ENCODE measurements at regions not wholly inside any gene's neighbourhood (a gene's known extent, or its start where the extent isn't known, plus 50 kb on each side); places are given as distances from the start of the nearest gene placed in this dataset.

DNA sequence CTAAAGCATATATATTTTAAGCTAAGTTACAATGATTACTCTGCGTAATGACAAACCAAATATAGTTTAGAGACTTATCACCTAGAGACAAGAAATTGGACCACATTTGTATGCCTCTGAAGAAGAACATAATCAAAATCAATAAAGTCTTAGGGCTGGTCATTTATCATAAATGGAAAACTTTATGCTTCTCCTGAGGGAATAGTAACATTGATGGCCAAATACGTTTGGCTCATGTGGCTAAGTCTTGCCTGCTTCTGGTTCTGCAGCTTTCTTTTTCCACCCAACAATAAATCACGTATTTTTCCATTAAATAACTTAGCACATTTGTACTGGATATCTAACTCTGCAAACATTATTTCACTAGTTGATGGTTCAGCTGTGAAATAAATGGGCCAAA lies 458.4 kb downstream of the SLITRK1 start:
- no peak for DNase-seq (ENCODE audit: low spot score)
- H3K36me3 ChIP-seq (ENCODE audit: insufficient read depth, low read length): no peaks in the 10 kb centered on the region
- no peak for TF ChIP-seq EZH2phosphoT487 (IDR thresholded peaks at IDR 0.05; ENCODE audit: borderline replicate concordance, low read depth, low read length)
- TF ChIP-seq, protein P1, sequence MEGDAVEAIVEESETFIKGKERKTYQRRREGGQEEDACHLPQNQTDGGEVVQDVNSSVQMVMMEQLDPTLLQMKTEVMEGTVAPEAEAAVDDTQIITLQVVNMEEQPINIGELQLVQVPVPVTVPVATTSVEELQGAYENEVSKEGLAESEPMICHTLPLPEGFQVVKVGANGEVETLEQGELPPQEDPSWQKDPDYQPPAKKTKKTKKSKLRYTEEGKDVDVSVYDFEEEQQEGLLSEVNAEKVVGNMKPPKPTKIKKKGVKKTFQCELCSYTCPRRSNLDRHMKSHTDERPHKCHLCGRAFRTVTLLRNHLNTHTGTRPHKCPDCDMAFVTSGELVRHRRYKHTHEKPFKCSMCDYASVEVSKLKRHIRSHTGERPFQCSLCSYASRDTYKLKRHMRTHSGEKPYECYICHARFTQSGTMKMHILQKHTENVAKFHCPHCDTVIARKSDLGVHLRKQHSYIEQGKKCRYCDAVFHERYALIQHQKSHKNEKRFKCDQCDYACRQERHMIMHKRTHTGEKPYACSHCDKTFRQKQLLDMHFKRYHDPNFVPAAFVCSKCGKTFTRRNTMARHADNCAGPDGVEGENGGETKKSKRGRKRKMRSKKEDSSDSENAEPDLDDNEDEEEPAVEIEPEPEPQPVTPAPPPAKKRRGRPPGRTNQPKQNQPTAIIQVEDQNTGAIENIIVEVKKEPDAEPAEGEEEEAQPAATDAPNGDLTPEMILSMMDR (conservative IDR thresholded peaks at IDR 0.05; ENCODE audit: low read length): no peak
- intact Hi-C loops (cut with micrococcal nuclease; ENCODE audit: unreplicated experiment): no loop called here
- no peaks in the 10 kb centered on the region for H3K9me2 ChIP-seq (ENCODE audit: insufficient read depth, low read length)
- H3K4me2 ChIP-seq (ENCODE audit: low read length): no peak overlapping the region
- no peak overlapping the region for H3K27ac ChIP-seq (ENCODE audit: low read depth, low read length, poor library complexity, severe bottlenecking)
- no peaks in the 10 kb centered on the region for H3K4me1 ChIP-seq (ENCODE audit: insufficient read depth, low read length, poor library complexity, severe bottlenecking)
- no peaks in the 10 kb centered on the region for H3K79me2 ChIP-seq (ENCODE audit: insufficient read depth, low read depth, low read length)
- no peaks in the 10 kb centered on the region for H4K20me1 ChIP-seq (ENCODE audit: insufficient read depth, low read length)
- H3K4me3 ChIP-seq (ENCODE audit: low read depth, low read length, poor library complexity, severe bottlenecking): no peak overlapping the region
- no TSS peak for BruUV-seq (replicated peaks)
- CTCF ChIA-PET (ENCODE audit: unreplicated experiment): no interaction called here
- POLR2A ChIA-PET: no interaction called here
- H3K9me3 ChIP-seq (ENCODE audit: low read length): no peaks in the 10 kb centered on the region
- H2AFZ ChIP-seq (ENCODE audit: low read length): no peak overlapping the region

DNA sequence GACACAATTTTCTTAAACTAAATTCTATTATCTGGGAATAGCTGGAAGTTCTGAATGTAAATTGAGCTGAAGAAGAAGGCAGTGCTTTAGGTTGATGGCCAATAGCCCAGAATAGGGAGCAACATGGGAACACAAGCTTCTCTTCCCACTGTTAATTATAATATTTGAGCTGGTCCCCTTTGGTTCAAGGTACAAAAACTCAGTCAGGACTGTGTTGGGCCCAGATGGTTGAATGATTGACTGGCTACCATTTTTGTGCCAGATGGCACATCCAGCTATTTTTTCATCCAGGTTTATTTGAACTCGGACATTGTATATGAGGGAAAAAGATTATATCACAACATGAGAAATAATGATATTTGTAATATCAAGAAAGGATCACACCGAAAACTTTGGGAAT lies 458.9 kb downstream of the SLITRK1 start:
- ChIA-PET CTCF (ENCODE audit: unreplicated experiment) (no interaction called here), POLR2A (no interaction called here)
- no peaks in the 10 kb centered on the region for H3K36me3 ChIP-seq (ENCODE audit: insufficient read depth, low read length)
- no peaks in the 10 kb centered on the region for H4K20me1 ChIP-seq (ENCODE audit: insufficient read depth, low read length)
- H3K27ac ChIP-seq (ENCODE audit: low read depth, low read length, poor library complexity, severe bottlenecking): no peak overlapping the region
- intact Hi-C loops (cut with micrococcal nuclease; ENCODE audit: unreplicated experiment): no loop called here
- no peaks in the 10 kb centered on the region for H3K9me2 ChIP-seq (ENCODE audit: insufficient read depth, low read length)
- no peak overlapping the region for H3K4me3 ChIP-seq (ENCODE audit: low read depth, low read length, poor library complexity, severe bottlenecking)
- no peak overlapping the region for H2AFZ ChIP-seq (ENCODE audit: low read length)
- no peak for DNase-seq (ENCODE audit: low spot score)
- H3K9me3 ChIP-seq (ENCODE audit: low read length): no peaks in the 10 kb centered on the region
- no TSS peak for BruUV-seq (replicated peaks)
- H3K4me2 ChIP-seq (ENCODE audit: low read length): no peak overlapping the region
- no peaks in the 10 kb centered on the region; the same call in 1 of the 2 replicates for H3K79me2 ChIP-seq (ENCODE audit: insufficient read depth, low read depth, low read length)
- no peaks in the 10 kb centered on the region for H3K4me1 ChIP-seq (ENCODE audit: insufficient read depth, low read length, poor library complexity, severe bottlenecking)
- TF ChIP-seq, protein P1 (conservative IDR thresholded peaks at IDR 0.05; ENCODE audit: low read length): no peak
- TF ChIP-seq EZH2phosphoT487 (IDR thresholded peaks at IDR 0.05; ENCODE audit: borderline replicate concordance, low read depth, low read length): no peak

- no peak overlapping the region for H3K4me3 ChIP-seq (ENCODE audit: low read depth, low read length, poor library complexity, severe bottlenecking)
- BruUV-seq (replicated peaks): no TSS peak
Measured at GRCh38 chr13:83414393-83414792, 467.9 kb downstream of the SLITRK1 start.

More at GRCh38 chr13:83414393-83414792, 467.9 kb downstream of the SLITRK1 start:
- TF ChIP-seq, protein P1 (conservative IDR thresholded peaks at IDR 0.05; ENCODE audit: low read length): no peak
- TF ChIP-seq EZH2phosphoT487 (IDR thresholded peaks at IDR 0.05; ENCODE audit: borderline replicate concordance, low read depth, low read length): no peak
- Histone ChIP-seq H3K4me2 (ENCODE audit: low read length) (no peak overlapping the region), H3K9me3 (ENCODE audit: low read length) (no peaks in the 10 kb centered on the region), H3K36me3 (ENCODE audit: insufficient read depth, low read length) (no peaks in the 10 kb centered on the region), H2AFZ (ENCODE audit: low read length) (no peak overlapping the region), H3K4me1 (ENCODE audit: insufficient read depth, low read length, poor library complexity, severe bottlenecking) (no peaks in the 10 kb centered on the region), H4K20me1 (ENCODE audit: insufficient read depth, low read length) (no peaks in the 10 kb centered on the region), H3K9me2 (ENCODE audit: insufficient read depth, low read length) (no peaks in the 10 kb centered on the region), H3K79me2 (ENCODE audit: insufficient read depth, low read depth, low read length) (no peaks in the 10 kb centered on the region; the same call in 1 of the 2 replicates), H3K27ac (ENCODE audit: low read depth, low read length, poor library complexity, severe bottlenecking) (no peak overlapping the region)
- intact Hi-C loops (cut with micrococcal nuclease; ENCODE audit: unreplicated experiment): no loop called here
- CTCF ChIA-PET (ENCODE audit: unreplicated experiment): no interaction called here
- no peak for DNase-seq (ENCODE audit: low spot score)
- POLR2A ChIA-PET: interaction anchor here (1.0 kb wide), 1 partner anchor 14 kb away, joined by 3 read pairs; no protein-coding TSS in a partner anchor
